AG04450 (cell line): ENCODE measurements at regions not wholly inside any gene's neighbourhood (a gene's known extent, or its start where the extent isn't known, plus 50 kb on each side); places are given as distances from the start of the nearest gene placed in this dataset.

Experiments
- CTCF ChIA-PET: fragments of 300-600, 350-600 bp; formaldehyde crosslinking; extraction: SDS; loops from one replicate; lab custom pipeline; 2022; ENCODE audit warnings: antibody characterized with exemption, inconsistent platforms; lab: Charles Lee
- POLR2A ChIA-PET: fragments of 350-600 bp; formaldehyde crosslinking; extraction: SDS; loops from one replicate; lab custom pipeline; 2021; ENCODE audit warnings: antibody characterized with exemption, inconsistent platforms; lab: Yijun Ruan, JAX
- DNase-seq: peaks from one replicate; pipeline ENCODE4 v3.0.0-alpha.2; 2011; ENCODE audit warnings: low read depth, low spot score
- H3K27ac ChIP-seq: one replicate; pipeline ENCODE4 v1.5.1; 2012; ENCODE audit warnings: low read depth, low read length, control low read depth
- H3K27me3 ChIP-seq: one replicate; pipeline ENCODE4 v1.6.0; 2012; ENCODE audit warnings: low read length; ENCODE audit not compliant: control insufficient read depth, insufficient read depth
- H3K4me3 ChIP-seq: 2 replicates; pipeline ENCODE4 v1.5.1; 2011; ENCODE audit warnings: mild to moderate bottlenecking, low read depth, low read length, control low read depth
- H3K9me3 ChIP-seq: 2 replicates; pipeline ENCODE4 v1.5.1; 2012; ENCODE audit warnings: low read length; ENCODE audit not compliant: control insufficient read depth, insufficient read depth
- TF ChIP-seq, protein P1 (sequence below): IDR thresholded peaks from 2 replicates; pipeline ENCODE4 v1.5.1; 2011; ENCODE audit warnings: low read depth, low read length, control low read depth, inconsistent platforms

DNA sequence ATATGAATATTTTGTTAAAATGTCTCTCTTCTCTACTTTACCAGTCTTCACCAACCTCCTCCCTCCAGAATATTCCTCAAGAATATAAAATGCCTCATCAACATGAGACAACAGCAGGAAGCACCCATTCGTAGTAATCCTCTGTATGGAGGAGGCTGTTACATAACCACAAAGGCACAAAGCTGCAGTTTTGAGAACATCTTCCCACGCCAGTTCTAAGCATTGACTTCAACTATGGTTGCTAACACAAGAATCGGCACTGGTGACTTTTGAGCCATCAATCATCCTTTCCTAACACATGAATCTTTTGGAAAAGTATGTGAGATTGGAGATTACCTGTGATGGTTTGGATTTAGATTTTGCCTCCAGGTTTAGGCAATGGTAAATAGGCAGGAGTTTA is 54.9 kb upstream of the CYP1B1 start:
- peaks cover 9% of the 10 kb centered on the region for H3K9me3 ChIP-seq
- no peak for DNase-seq
- CTCF ChIA-PET, result no interaction called here
- POLR2A ChIA-PET, result no interaction called here
- peaks cover 3% of the 10 kb centered on the region for H3K27me3 ChIP-seq
- no peak overlapping the region for H3K4me3 ChIP-seq
- H3K27ac ChIP-seq, result no peak overlapping the region
- TF ChIP-seq, protein P1, sequence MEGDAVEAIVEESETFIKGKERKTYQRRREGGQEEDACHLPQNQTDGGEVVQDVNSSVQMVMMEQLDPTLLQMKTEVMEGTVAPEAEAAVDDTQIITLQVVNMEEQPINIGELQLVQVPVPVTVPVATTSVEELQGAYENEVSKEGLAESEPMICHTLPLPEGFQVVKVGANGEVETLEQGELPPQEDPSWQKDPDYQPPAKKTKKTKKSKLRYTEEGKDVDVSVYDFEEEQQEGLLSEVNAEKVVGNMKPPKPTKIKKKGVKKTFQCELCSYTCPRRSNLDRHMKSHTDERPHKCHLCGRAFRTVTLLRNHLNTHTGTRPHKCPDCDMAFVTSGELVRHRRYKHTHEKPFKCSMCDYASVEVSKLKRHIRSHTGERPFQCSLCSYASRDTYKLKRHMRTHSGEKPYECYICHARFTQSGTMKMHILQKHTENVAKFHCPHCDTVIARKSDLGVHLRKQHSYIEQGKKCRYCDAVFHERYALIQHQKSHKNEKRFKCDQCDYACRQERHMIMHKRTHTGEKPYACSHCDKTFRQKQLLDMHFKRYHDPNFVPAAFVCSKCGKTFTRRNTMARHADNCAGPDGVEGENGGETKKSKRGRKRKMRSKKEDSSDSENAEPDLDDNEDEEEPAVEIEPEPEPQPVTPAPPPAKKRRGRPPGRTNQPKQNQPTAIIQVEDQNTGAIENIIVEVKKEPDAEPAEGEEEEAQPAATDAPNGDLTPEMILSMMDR, result no peak

- no peak overlapping the region for H3K4me3 ChIP-seq
- TF ChIP-seq, protein P1, result no peak
- peaks cover 3% of the 10 kb centered on the region for H3K27me3 ChIP-seq
- DNase-seq, result no peak
- CTCF ChIA-PET, result no interaction called here
- POLR2A ChIA-PET, result no interaction called here
- H3K27ac ChIP-seq, result no peak overlapping the region
- H3K9me3 ChIP-seq, result peaks cover 9% of the 10 kb centered on the region
These were observed 54.0 kb upstream of the CYP1B1 start for GRCh38 chr2:38129987-38130386.

GRCh38 chr2:38129481-38129880 is 53.5 kb upstream of the CYP1B1 start:
- ChIA-PET POLR2A (no interaction called here), CTCF (no interaction called here)
- Histone ChIP-seq H3K27ac (no peak overlapping the region), H3K4me3 (no peak overlapping the region), H3K9me3 (peaks cover 9% of the 10 kb centered on the region), H3K27me3 (peaks cover 3% of the 10 kb centered on the region)
- no peak for DNase-seq
- TF ChIP-seq, protein P1, result no peak

DNA sequence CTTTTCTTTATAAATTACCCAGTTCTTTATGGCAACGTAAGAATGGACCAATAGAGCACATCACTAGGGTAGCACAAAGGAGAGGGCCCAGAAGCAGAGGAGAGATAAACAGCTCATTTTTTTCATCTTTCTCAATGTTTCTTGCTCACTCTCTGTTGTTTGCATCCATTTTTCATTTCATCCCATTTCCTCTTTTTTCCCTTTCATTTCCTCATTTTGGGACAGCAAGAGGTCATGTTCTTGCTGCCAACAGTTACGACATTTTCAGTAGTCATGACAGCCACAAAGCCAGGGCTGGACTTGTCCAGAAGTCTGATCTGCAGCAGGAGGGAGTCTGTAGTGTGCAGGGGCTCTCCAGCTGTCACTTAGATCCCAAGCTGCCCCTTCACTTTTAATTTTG is 52.7 kb upstream of the CYP1B1 start:
- peaks cover 9% of the 10 kb centered on the region for H3K9me3 ChIP-seq
- no peak overlapping the region for H3K27ac ChIP-seq
- ChIA-PET POLR2A (no interaction called here), CTCF (no interaction called here)
- DNase-seq, result no peak
- no peak overlapping the region for H3K4me3 ChIP-seq
- H3K27me3 ChIP-seq, result peaks cover 3% of the 10 kb centered on the region
- TF ChIP-seq, protein P1, result no peak

DNA sequence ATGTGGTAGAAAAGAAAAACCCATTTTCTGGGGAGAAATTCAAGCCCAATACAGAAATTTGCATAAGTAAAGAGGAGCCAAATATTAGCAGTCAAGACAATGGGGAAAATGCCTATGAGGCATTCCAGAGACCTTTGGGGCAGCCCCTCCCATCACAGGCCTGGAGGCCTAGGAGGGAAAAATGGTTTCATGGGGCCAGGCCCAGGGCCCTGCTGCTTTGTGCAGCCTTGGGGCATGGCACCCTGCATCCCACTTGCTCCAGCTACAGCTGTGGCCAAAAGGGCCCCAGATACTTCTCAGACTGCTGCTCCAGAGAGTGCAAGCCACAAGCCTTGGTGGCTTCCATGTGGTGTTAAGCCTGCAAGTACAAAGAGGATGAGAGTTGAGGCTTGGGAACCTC is 51.3 kb upstream of the CYP1B1 start:
- Histone ChIP-seq H3K4me3 (no peak overlapping the region), H3K27ac (no peak overlapping the region), H3K27me3 (peaks cover 3% of the 10 kb centered on the region), H3K9me3 (peaks cover 9% of the 10 kb centered on the region)
- POLR2A ChIA-PET, result no interaction called here
- TF ChIP-seq, protein P1, result no peak
- no peak for DNase-seq
- CTCF ChIA-PET, result no interaction called here
